ENCODE measurements at regions not wholly inside any gene's neighbourhood (a gene's known extent, or its start where the extent isn't known, plus 50 kb on each side); places are given as distances from the start of the nearest gene placed in this dataset.
A peak's percentile ranks its signal among the peaks of the same experiment; 100 is the strongest.

DNA sequence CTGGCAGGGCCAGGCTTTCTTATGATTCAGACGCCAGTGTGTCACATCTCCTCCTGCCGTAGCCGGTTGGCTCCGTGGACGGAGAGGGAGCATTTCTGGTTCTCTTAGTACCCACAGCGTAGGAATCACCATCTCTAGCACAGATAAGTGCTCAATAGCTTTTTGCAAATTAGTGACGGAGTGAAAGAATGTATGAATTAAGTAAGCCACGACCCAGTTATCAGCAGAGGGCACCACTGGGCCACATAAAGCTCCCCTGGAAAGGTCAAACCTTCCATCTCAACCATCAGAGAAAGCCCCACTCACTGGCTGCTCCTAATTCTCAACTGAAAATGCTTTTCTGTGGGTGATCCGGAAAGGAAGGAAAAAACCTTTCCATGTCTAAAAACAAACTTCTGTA is 317.0 kb upstream of the ADCY2 start:
- no peak overlapping the region for H2BK12ac ChIP-seq (ENCODE audit: insufficient read length, low read depth, low read length)
- no peak overlapping the region for H3K23ac ChIP-seq (ENCODE audit: insufficient read length, low read depth, low read length)
- no peak overlapping the region for H2BK5ac ChIP-seq (ENCODE audit: insufficient read length, low read length)
- H3K4me1 ChIP-seq (ENCODE audit: insufficient read depth, low read length), result peaks cover 8% of the 10 kb centered on the region; the same call in 1 of the 2 replicates
- no CpG with 5 or more reads among the region's 9 CpGs for WGBS (ENCODE audit: extremely low coverage, insufficient read length, low lambda C conversion rate)
- no peak overlapping the region for H4K8ac ChIP-seq (replicated peaks; ENCODE audit: insufficient read length, low read depth, low read length)
- no peaks in the 10 kb centered on the region for H3K79me1 ChIP-seq (ENCODE audit: insufficient read depth, low read depth, low read length, poor library complexity, severe bottlenecking)
- Mint-ChIP-seq H3K27ac (no peak overlapping the region), H3K4me3 (no peak overlapping the region), H3K36me3 (ENCODE audit: insufficient read depth in 1 of 3, low read depth in 3 of 3) (no peaks in the 10 kb centered on the region), H3K27me3 (ENCODE audit: low read depth) (peaks cover 2% of the 10 kb centered on the region; the same call in 1 of the 2 replicates), H3K4me1 (peaks cover 39 to 40% of the 10 kb centered on the region in 2 experiments), H3K9me3 (no peaks in the 10 kb centered on the region)
- no peak overlapping the region for H3K18ac ChIP-seq (ENCODE audit: insufficient read length, low read depth, low read length)
- H3K27me3 ChIP-seq (ENCODE audit: insufficient read depth, low read length), result no peaks in the 10 kb centered on the region
- no peak overlapping the region for H3K14ac ChIP-seq (ENCODE audit: insufficient read depth, low read length)
- no peak overlapping the region for H3K56ac ChIP-seq (ENCODE audit: insufficient read length, low read depth, low read length)
- H3K4me2 ChIP-seq (ENCODE audit: insufficient read depth, insufficient read length, low read length), result no peak overlapping the region
- H2BK120ac ChIP-seq (ENCODE audit: low read depth, low read length, poor library complexity, severe bottlenecking), result no peak overlapping the region
- no peak overlapping the region for H3K27ac ChIP-seq (ENCODE audit: insufficient read length, low read depth, low read length)
- no peak overlapping the region for H2BK20ac ChIP-seq (ENCODE audit: low read depth, low read length, poor library complexity, severe bottlenecking)
- H2AK5ac ChIP-seq (ENCODE audit: insufficient read length, low read length), result no peak overlapping the region
- TF ChIP-seq, protein P1, sequence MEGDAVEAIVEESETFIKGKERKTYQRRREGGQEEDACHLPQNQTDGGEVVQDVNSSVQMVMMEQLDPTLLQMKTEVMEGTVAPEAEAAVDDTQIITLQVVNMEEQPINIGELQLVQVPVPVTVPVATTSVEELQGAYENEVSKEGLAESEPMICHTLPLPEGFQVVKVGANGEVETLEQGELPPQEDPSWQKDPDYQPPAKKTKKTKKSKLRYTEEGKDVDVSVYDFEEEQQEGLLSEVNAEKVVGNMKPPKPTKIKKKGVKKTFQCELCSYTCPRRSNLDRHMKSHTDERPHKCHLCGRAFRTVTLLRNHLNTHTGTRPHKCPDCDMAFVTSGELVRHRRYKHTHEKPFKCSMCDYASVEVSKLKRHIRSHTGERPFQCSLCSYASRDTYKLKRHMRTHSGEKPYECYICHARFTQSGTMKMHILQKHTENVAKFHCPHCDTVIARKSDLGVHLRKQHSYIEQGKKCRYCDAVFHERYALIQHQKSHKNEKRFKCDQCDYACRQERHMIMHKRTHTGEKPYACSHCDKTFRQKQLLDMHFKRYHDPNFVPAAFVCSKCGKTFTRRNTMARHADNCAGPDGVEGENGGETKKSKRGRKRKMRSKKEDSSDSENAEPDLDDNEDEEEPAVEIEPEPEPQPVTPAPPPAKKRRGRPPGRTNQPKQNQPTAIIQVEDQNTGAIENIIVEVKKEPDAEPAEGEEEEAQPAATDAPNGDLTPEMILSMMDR (conservative IDR thresholded peaks at IDR 0.05), result peak; percentile 75
- no peak overlapping the region for H2AFZ ChIP-seq (ENCODE audit: low read length)
- no peak overlapping the region for H4K5ac ChIP-seq (ENCODE audit: insufficient read length, low read depth, low read length)
- no peak overlapping the region for H3K9ac ChIP-seq (ENCODE audit: extremely low read depth, insufficient read length, low read length)
- no peaks in the 10 kb centered on the region for H3K9me3 ChIP-seq (ENCODE audit: control insufficient read depth, low read depth, low read length)
- H4K20me1 ChIP-seq (ENCODE audit: control insufficient read depth, insufficient read depth, insufficient read length), result no peaks in the 10 kb centered on the region
- no peak overlapping the region for H3K4ac ChIP-seq (ENCODE audit: low read depth, low read length)
- peak; percentile 55 for DNase-seq
- no peak overlapping the region for H4K91ac ChIP-seq (ENCODE audit: insufficient read length, low read depth, low read length)
- no peak overlapping the region for H3T11ph ChIP-seq (ENCODE audit: low read length)
- no peaks in the 10 kb centered on the region for H3K79me2 ChIP-seq (ENCODE audit: insufficient read depth, low read length)
- H2BK15ac ChIP-seq (ENCODE audit: low read depth, low read length), result no peak overlapping the region
- no peaks in the 10 kb centered on the region for H3K23me2 ChIP-seq (ENCODE audit: insufficient read length, low read depth, low read length, poor library complexity, severe bottlenecking)

Data from H9 (cell line).